GM12875 (cell line): ENCODE measurements at regions not wholly inside any gene's neighbourhood (a gene's known extent, or its start where the extent isn't known, plus 50 kb on each side); places are given as distances from the start of the nearest gene placed in this dataset.

Experiments used
- H3K4me3 ChIP-seq: one replicate; pipeline ENCODE4 v1.5.1; 2011; ENCODE audit warnings: low read depth, low read length, control low read depth
- CTCF ChIP-seq: IDR thresholded peaks from 2 replicates; pipeline ENCODE4 v1.5.1; 2011; ENCODE audit warnings: low read depth, mild to moderate bottlenecking, control low read depth, inconsistent platforms, low read length, moderate library complexity, borderline replicate concordance; ENCODE audit not compliant: insufficient read depth

DNA sequence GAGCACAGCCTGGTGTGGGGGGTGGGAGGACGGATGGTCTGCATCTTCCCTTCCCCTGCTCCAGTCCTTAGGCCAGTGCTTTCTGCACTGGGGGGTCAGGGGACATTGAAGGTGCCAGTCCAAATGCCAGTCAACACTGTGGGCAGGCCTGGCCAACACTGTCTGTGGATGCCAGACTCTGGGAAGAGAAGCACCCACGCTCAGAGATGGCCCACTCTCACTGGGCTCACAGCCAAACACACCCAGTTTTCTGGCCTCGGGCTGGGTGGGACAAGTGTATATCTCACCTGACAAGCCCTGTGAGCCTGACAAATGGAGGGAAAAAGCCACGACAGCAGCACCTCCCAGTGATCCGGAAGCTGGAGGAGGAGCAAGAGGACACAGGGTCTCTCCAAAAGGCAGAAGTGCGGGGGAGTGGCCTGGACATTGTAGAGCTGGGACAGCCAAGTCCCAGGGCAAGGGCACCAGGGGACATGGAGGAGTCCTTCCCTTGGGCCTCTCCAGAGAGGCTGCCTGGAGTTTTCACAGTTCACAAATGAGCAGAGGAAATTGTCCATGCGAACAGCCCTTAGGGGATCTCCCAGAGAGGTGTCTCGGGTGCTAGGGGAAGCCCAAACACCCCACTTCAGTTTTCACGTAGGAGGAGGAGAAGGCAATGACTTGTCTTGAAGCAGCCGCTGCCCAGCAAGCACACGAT, 79.3 kb downstream of the SDC1 start:
- no peak for TF ChIP-seq CTCF
- no peak overlapping the region for H3K4me3 ChIP-seq

- TF ChIP-seq CTCF, result no peak
- H3K4me3 ChIP-seq, result no peak overlapping the region
Measured at GRCh38 chr2:20144861-20145260, 80.1 kb downstream of the SDC1 start.

GRCh38 chr2:20144196-20144595, 80.7 kb downstream of the SDC1 start:
- no peak overlapping the region for H3K4me3 ChIP-seq
- TF ChIP-seq CTCF, result no peak

DNA sequence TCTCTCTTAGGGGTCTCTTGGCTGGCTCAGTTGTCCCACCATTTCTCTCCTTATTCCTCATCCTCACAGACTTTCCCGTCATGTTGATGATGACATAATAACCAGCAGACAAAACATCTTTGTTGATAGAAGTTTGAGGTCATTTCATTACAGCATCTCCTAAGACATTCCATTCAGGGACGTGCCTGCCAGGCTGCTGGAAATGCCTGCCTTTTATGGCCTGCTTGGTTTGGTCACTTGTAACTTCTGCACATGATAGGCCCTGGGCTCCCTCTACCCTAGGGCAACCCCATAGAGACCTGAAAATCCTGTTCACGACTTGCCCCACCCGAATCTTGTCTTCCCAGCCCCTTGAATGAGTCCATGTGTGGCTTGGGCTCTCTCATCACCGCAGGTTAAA, 81.7 kb downstream of the SDC1 start:
- H3K4me3 ChIP-seq, result no peak overlapping the region
- no peak for TF ChIP-seq CTCF

DNA sequence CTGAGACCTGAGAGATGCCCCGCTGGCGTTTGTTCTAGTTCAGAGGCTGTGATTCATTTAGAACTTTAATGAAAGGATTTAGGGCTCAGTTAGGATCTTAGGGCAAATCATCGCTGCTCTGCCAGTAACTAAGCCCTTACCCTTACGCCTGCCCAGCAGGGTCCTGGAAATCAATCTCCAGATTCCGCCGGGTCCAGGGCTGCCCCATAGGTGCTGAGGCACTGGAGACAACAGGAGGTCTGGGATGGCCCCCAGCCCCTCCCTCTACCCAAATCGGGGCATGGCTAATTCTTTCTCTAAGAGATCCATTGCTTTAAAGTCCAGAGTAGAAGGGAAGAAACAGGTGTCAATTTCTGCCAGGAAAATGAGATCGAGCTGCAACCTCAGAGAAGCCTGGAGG, 83.1 kb downstream of the SDC1 start:
- no peak overlapping the region for H3K4me3 ChIP-seq
- TF ChIP-seq CTCF, result no peak

GRCh38 chr2:20141056-20141762, 83.7 kb downstream of the SDC1 start:
- TF ChIP-seq CTCF, result no peak
- no peak overlapping the region for H3K4me3 ChIP-seq
